Mesendoderm (in vitro differentiated cells): ENCODE measurements at regions not wholly inside any gene's neighbourhood (a gene's known extent, or its start where the extent isn't known, plus 50 kb on each side); places are given as distances from the start of the nearest gene placed in this dataset. TPM values are rescaled to one million over a fixed set of nuclear protein-coding genes. Genes with fewer than 3 reads are reported as not detected.

Experiments
- DNase-seq: peaks from one replicate; pipeline ENCODE4 v3.0.0; 2013
- H2AK5ac ChIP-seq: 2 replicates; pipeline ENCODE4 v1.6.1; 2013; ENCODE audit warnings: low read length, inconsistent platforms
- H2BK120ac ChIP-seq: 2 replicates; pipeline ENCODE4 v1.6.1; 2013; ENCODE audit warnings: low read depth, mild to moderate bottlenecking, low read length, moderate library complexity, mixed read lengths
- H2BK15ac ChIP-seq: replicated peaks from 2 replicates; pipeline ENCODE4 v1.6.1; 2013; ENCODE audit warnings: low read depth, mild to moderate bottlenecking, moderate library complexity
- H2BK5ac ChIP-seq: 2 replicates; pipeline ENCODE4 v1.6.1; 2013; ENCODE audit warnings: low read length, inconsistent platforms
- H3K18ac ChIP-seq: 2 replicates; pipeline ENCODE4 v1.6.1; 2013; ENCODE audit warnings: mild to moderate bottlenecking, low read length, mixed read lengths
- H3K23ac ChIP-seq: one replicate; pipeline ENCODE4 v1.6.1; 2013; ENCODE audit warnings: low read length
- H3K27ac ChIP-seq: 2 replicates; pipeline ENCODE4 v1.5.1; 2013; ENCODE audit warnings: low read depth, mild to moderate bottlenecking, inconsistent platforms, low read length, moderate library complexity
- H3K27me3 ChIP-seq: 2 replicates; pipeline ENCODE4 v1.6.1; 2013; ENCODE audit warnings: low read length, control low read depth, mild to moderate bottlenecking, inconsistent platforms; ENCODE audit not compliant: insufficient read depth, poor library complexity
- H3K36me3 ChIP-seq: 2 replicates; pipeline ENCODE4 v1.6.1; 2013; ENCODE audit warnings: low read length, inconsistent platforms; ENCODE audit not compliant: control insufficient read depth, insufficient read depth
- H3K4ac ChIP-seq: one replicate; pipeline ENCODE4 v1.6.1; 2013; ENCODE audit warnings: low read depth, mild to moderate bottlenecking, low read length, moderate library complexity
- H3K4me1 ChIP-seq: 2 replicates; pipeline ENCODE4 v1.6.1; 2013; ENCODE audit warnings: low read depth, low read length, inconsistent platforms; ENCODE audit not compliant: control insufficient read depth
- H3K4me2 ChIP-seq: 2 replicates; pipeline ENCODE4 v1.6.1; 2013; ENCODE audit warnings: low read length
- H3K4me3 ChIP-seq: 2 replicates; pipeline ENCODE4 v1.5.1; 2013; ENCODE audit warnings: mild to moderate bottlenecking, low read length
- H3K56ac ChIP-seq: one replicate; pipeline ENCODE4 v1.6.1; 2013; ENCODE audit warnings: low read length
- H3K79me1 ChIP-seq: 2 replicates; pipeline ENCODE4 v1.6.1; 2013; ENCODE audit warnings: low read length, inconsistent platforms
- H3K79me2 ChIP-seq: 2 replicates; pipeline ENCODE4 v1.6.1; 2013; ENCODE audit warnings: mild to moderate bottlenecking, low read length; ENCODE audit not compliant: control insufficient read depth, insufficient read depth
- H3K9ac ChIP-seq: 2 replicates; pipeline ENCODE4 v1.6.1; 2013; ENCODE audit warnings: low read length, inconsistent platforms
- H4K5ac ChIP-seq: one replicate; pipeline ENCODE4 v1.6.1; 2013; ENCODE audit warnings: low read length
- H4K8ac ChIP-seq: one replicate; pipeline ENCODE4 v1.6.1; 2013; ENCODE audit warnings: low read depth, mild to moderate bottlenecking, control low read depth, low read length, moderate library complexity
- WGBS: extraction: QIAGEN DNeasy Blood & Tissue Kit; methylation state at CpG from one replicate; pipeline ENCODE4 v1.1.7; 2013; ENCODE audit warnings: low lambda C conversion rate, missing lambda C conversion rate; ENCODE audit not compliant: insufficient coverage; ENCODE audit errors: extremely low coverage; 5-methylcytosine and 5-hydroxymethylcytosine counted together
- small RNA-seq: library from polyadenylated mRNA; stranded (forward); fragments of <200 nt; extraction: miRNeasy Mini kit (QIAGEN cat#:217004); gene quantifications from one replicate; pipeline ENCODE3, GENCODE V24; 2013; ENCODE audit not compliant: insufficient read depth

GRCh38 chr3:111482574-111482973 is 59.4 kb upstream of the CD96 start:
- WGBS, result no CpG with 5 or more reads among the region's 1 CpG
- Histone ChIP-seq H3K23ac (no peak overlapping the region), H2BK120ac (no peak overlapping the region), H4K8ac (no peak overlapping the region), H3K4me1 (no peaks in the 10 kb centered on the region), H3K56ac (no peak overlapping the region), H3K4ac (no peak overlapping the region), H3K27me3 (no peaks in the 10 kb centered on the region), H3K4me3 (no peak overlapping the region), H4K5ac (no peak overlapping the region), H2AK5ac (no peak overlapping the region), H3K27ac (no peak overlapping the region), H3K4me2 (no peak overlapping the region), H2BK15ac (no peak overlapping the region), H3K9ac (no peak overlapping the region), H3K79me1 (no peaks in the 10 kb centered on the region), H3K36me3 (no peaks in the 10 kb centered on the region), H2BK5ac (no peak overlapping the region), H3K18ac (no peak overlapping the region), H3K79me2 (no peaks in the 10 kb centered on the region)
- no peak for DNase-seq

- H2BK15ac ChIP-seq, result no peak overlapping the region
- H2BK120ac ChIP-seq, result no peak overlapping the region
- H4K8ac ChIP-seq, result no peak overlapping the region
- no peak overlapping the region for H3K4me2 ChIP-seq
- H3K9ac ChIP-seq, result no peak overlapping the region
- H3K56ac ChIP-seq, result no peak overlapping the region
- no peaks in the 10 kb centered on the region for H3K4me1 ChIP-seq
- no CpG with 5 or more reads among the region's 1 CpG for WGBS
- H3K27ac ChIP-seq, result no peak overlapping the region
- H3K4me3 ChIP-seq, result no peak overlapping the region
- H4K5ac ChIP-seq, result no peak overlapping the region
- no peaks in the 10 kb centered on the region for H3K36me3 ChIP-seq
- no peaks in the 10 kb centered on the region for H3K27me3 ChIP-seq
- no peak overlapping the region for H3K23ac ChIP-seq
- no peak overlapping the region for H2AK5ac ChIP-seq
- H3K79me1 ChIP-seq, result no peaks in the 10 kb centered on the region
- no peak overlapping the region for H2BK5ac ChIP-seq
- DNase-seq, result no peak
- H3K79me2 ChIP-seq, result no peaks in the 10 kb centered on the region
- no peak overlapping the region for H3K4ac ChIP-seq
- no peak overlapping the region for H3K18ac ChIP-seq
These were observed 56.9 kb upstream of the CD96 start for GRCh38 chr3:111485086-111485485.

Small RNA genes in the stretch of these regions (small RNA-seq; reads per million reads assigned to genes)
- gene ATP6V0CP2, result not detected
